ENCODE measurements at regions not wholly inside any gene's neighbourhood (a gene's known extent, or its start where the extent isn't known, plus 50 kb on each side); places are given as distances from the start of the nearest gene placed in this dataset.
"Not testable (repeated sequence)": the region's sequence is repeated elsewhere in the genome, so short reads cannot be mapped to it uniquely, and the experiment has no call there.

DNA sequence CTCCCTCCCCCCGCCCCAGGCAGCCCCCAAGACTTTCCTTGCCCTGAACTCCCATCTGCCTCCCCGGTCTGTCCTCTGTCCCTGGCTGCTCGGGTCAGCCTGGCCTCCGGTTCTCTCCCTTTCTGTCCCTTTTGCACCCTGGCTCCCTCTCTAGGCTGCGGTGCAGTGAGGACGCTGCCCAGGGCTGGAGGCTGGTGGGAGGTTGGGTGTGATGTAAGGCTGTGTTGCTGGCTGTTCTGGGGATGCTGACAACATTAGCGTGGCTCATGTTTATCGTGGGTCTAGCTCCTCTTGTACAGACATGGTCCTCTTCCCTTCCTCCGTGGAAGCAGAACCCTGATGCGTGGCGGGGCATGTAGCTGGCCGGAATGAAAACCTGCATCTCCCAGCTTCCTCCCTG lies 357.5 kb downstream of the CNTNAP3B start:
- not testable (repeated sequence) for TF ChIP-seq POLR2A (IDR thresholded peaks at IDR 0.05; ENCODE audit: extremely low read depth, insufficient read length); MYC (IDR thresholded peaks at IDR 0.05; ENCODE audit: low read depth, low read length)
- TF ChIP-seq, protein P1, sequence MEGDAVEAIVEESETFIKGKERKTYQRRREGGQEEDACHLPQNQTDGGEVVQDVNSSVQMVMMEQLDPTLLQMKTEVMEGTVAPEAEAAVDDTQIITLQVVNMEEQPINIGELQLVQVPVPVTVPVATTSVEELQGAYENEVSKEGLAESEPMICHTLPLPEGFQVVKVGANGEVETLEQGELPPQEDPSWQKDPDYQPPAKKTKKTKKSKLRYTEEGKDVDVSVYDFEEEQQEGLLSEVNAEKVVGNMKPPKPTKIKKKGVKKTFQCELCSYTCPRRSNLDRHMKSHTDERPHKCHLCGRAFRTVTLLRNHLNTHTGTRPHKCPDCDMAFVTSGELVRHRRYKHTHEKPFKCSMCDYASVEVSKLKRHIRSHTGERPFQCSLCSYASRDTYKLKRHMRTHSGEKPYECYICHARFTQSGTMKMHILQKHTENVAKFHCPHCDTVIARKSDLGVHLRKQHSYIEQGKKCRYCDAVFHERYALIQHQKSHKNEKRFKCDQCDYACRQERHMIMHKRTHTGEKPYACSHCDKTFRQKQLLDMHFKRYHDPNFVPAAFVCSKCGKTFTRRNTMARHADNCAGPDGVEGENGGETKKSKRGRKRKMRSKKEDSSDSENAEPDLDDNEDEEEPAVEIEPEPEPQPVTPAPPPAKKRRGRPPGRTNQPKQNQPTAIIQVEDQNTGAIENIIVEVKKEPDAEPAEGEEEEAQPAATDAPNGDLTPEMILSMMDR (IDR thresholded peaks at IDR 0.05; ENCODE audit: low read depth, low read length): not testable (repeated sequence)
- TF ChIP-seq, protein P2, sequence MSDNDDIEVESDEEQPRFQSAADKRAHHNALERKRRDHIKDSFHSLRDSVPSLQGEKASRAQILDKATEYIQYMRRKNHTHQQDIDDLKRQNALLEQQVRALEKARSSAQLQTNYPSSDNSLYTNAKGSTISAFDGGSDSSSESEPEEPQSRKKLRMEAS (IDR thresholded peaks at IDR 0.05; ENCODE audit: low read depth, low read length): not testable (repeated sequence)

Measured in NB4 (cell line).